ENCODE measurements at regions not wholly inside any gene's neighbourhood (a gene's known extent, or its start where the extent isn't known, plus 50 kb on each side); places are given as distances from the start of the nearest gene placed in this dataset.

- TF ChIP-seq POLR2A (IDR thresholded peaks at IDR 0.05) (no peak), CTCF (IDR thresholded peaks at IDR 0.05) (no peak)
Observed at GRCh38 chr2:236658974-236659757, 89.5 kb downstream of the ACKR3 start.
